ENCODE measurements at regions not wholly inside any gene's neighbourhood (a gene's known extent, or its start where the extent isn't known, plus 50 kb on each side); places are given as distances from the start of the nearest gene placed in this dataset.

DNA sequence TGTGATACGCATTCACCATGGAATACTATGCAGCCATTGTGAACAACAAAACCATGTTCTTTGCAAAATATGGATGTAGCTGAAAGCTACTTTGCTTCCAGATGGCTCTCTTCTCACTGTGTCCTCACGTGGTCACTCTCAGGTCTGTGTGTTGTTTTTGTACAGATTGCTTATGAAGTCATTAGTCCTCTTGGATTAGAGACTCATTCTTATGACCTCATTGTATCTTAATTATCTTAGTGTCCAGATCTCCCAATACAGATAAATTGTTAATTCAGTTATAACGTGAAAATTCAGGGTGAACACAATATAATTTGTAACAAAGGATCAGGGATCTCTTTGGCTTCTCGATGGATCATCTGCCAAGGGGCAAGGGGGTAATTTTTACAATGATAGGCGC, 100.4 kb upstream of the TOP3B start:
- CTCF ChIA-PET = interaction anchor here (0.7 to 1.5 kb wide), 3 partner anchors 15 to 111 kb away, joined by 3 to 4 read pairs (median 4); no protein-coding TSS in a partner anchor
- H3K9me3 ChIP-seq (replicated peaks; ENCODE audit: control insufficient read depth, insufficient read depth, low read length) = no peaks in the 10 kb centered on the region
- H3K36me3 ChIP-seq (ENCODE audit: control insufficient read depth in 2 of 2, extremely low read depth in 1 of 2, insufficient read depth in 2 of 2, low read length in 2 of 2) = no peaks in the 10 kb centered on the region
- no peak overlapping the region for H3K4me3 ChIP-seq (replicated peaks in 1 of 3; ENCODE audit: insufficient read depth in 1 of 3, low read depth in 1 of 3, low read length in 3 of 3)
- H3K79me2 ChIP-seq (ENCODE audit: control insufficient read depth, insufficient read depth, low read length) = no peaks in the 10 kb centered on the region
- peaks cover 3 to 11% of the 10 kb centered on the region in 2 experiments for H3K27me3 ChIP-seq (ENCODE audit: control insufficient read depth in 2 of 2, insufficient read depth in 2 of 2, low read length in 2 of 2)
- intact Hi-C loops (cut with micrococcal nuclease) (no loop called here), dilution Hi-C loops (cut with MboI; ENCODE audit: extremely low pct_ligation_motif_present, low sequenced_read_pairs) (no loop called here)
- POLR2A ChIA-PET = no interaction called here
- H4K20me1 ChIP-seq (replicated peaks; ENCODE audit: control insufficient read depth, extremely low read depth, insufficient read depth, low read length) = no peaks in the 10 kb centered on the region
- FAIRE-seq (no peak), DNase-seq (ENCODE audit: low read depth, low spot score) (no peak)
- no peak overlapping the region for H3K4me2 ChIP-seq (ENCODE audit: insufficient read depth, low read length)
- H3K9ac ChIP-seq (replicated peaks; ENCODE audit: extremely low read depth, insufficient read depth, low read length) = no peak overlapping the region
- H3K9me1 ChIP-seq (replicated peaks; ENCODE audit: control insufficient read depth, extremely low read depth, insufficient read depth, low read length) = no peaks in the 10 kb centered on the region
- BruUV-seq (replicated peaks) = no TSS peak
- TF ChIP-seq EZH2 (IDR thresholded peaks at IDR 0.05; ENCODE audit: borderline replicate concordance, low read depth, low read length, severe bottlenecking) (no peak), MYC (IDR thresholded peaks at IDR 0.05; ENCODE audit: low read depth, low read length) (no peak), GATA2 (IDR thresholded peaks at IDR 0.05; ENCODE audit: insufficient read depth, insufficient read length, low read depth, low read length) (no peak), POLR2A (IDR thresholded peaks at IDR 0.05; ENCODE audit: low read depth, low read length) (no peak), FOS (IDR thresholded peaks at IDR 0.05; ENCODE audit: borderline replicate concordance, insufficient read depth, low read length) (no peak), POLR2AphosphoS5 (IDR thresholded peaks at IDR 0.05; ENCODE audit: insufficient read depth, low read depth, low read length) (no peak), JUN (IDR thresholded peaks at IDR 0.05; ENCODE audit: borderline replicate concordance, insufficient read depth, insufficient read length, low read depth) (no peak)
- TF ChIP-seq, protein P1, sequence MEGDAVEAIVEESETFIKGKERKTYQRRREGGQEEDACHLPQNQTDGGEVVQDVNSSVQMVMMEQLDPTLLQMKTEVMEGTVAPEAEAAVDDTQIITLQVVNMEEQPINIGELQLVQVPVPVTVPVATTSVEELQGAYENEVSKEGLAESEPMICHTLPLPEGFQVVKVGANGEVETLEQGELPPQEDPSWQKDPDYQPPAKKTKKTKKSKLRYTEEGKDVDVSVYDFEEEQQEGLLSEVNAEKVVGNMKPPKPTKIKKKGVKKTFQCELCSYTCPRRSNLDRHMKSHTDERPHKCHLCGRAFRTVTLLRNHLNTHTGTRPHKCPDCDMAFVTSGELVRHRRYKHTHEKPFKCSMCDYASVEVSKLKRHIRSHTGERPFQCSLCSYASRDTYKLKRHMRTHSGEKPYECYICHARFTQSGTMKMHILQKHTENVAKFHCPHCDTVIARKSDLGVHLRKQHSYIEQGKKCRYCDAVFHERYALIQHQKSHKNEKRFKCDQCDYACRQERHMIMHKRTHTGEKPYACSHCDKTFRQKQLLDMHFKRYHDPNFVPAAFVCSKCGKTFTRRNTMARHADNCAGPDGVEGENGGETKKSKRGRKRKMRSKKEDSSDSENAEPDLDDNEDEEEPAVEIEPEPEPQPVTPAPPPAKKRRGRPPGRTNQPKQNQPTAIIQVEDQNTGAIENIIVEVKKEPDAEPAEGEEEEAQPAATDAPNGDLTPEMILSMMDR (IDR thresholded peaks at IDR 0.05; ENCODE audit: extremely low read depth in 1 of 2, insufficient read depth in 1 of 2, low read depth in 1 of 2, low read length in 2 of 2) = no peak
- TF ChIP-seq, protein P2, sequence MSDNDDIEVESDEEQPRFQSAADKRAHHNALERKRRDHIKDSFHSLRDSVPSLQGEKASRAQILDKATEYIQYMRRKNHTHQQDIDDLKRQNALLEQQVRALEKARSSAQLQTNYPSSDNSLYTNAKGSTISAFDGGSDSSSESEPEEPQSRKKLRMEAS (IDR thresholded peaks at IDR 0.05; ENCODE audit: insufficient read depth, insufficient read length) = no peak
- H2AFZ ChIP-seq (ENCODE audit: low read depth, low read length) = no peak overlapping the region
- no peak overlapping the region for H3K27ac ChIP-seq (ENCODE audit: insufficient read depth, low read depth, low read length)
- no peaks in the 10 kb centered on the region for H3K4me1 ChIP-seq (ENCODE audit: control insufficient read depth, extremely low read depth, insufficient read depth, low read length)

All from endothelial cell of umbilical vein (primary cell).